ENCODE measurements at regions not wholly inside any gene's neighbourhood (a gene's known extent, or its start where the extent isn't known, plus 50 kb on each side); places are given as distances from the start of the nearest gene placed in this dataset.

- Histone ChIP-seq H3K27ac (no peak overlapping the region), H3K4me3 (no peak overlapping the region), H3K27me3 (no peaks in the 10 kb centered on the region), H3K9ac (no peak overlapping the region), H3K4me2 (peak overlapping the region in 4 of 11 experiments; percentile 63 to 68 (median 66); a peak in 5 of 22 replicates), H3K9me3 (replicated peaks in 1 of 11) (peaks cover 1 to 16% (median 8%) of the 10 kb centered on the region in 11 experiments; a peak in 15 of 22 replicates), H3K4me1 (peaks cover 19 to 36% (median 25%) of the 10 kb centered on the region in 10 experiments), H4K20me1 (no peaks in the 10 kb centered on the region), H3K36me3 (no peaks in the 10 kb centered on the region)
- no peak for TF ChIP-seq Cebpa-rat (IDR thresholded peaks at IDR 0.05)
These were observed 326.7 kb upstream of the CNR1 start for GRCh38 chr6:88492824-88493223.

- H3K36me3 ChIP-seq, result no peaks in the 10 kb centered on the region
- H3K4me2 ChIP-seq, result no peak overlapping the region
- no peak for TF ChIP-seq Cebpa-rat (IDR thresholded peaks at IDR 0.05)
These were observed 326.1 kb upstream of the CNR1 start for GRCh38 chr6:88492241-88492640.

GRCh38 chr6:88491266-88491880 lies 325.2 kb upstream of the CNR1 start:
- no peaks in the 10 kb centered on the region for H4K20me1 ChIP-seq
- no peak for TF ChIP-seq Cebpa-rat (IDR thresholded peaks at IDR 0.05)
- peaks cover 19 to 36% (median 25%) of the 10 kb centered on the region in 10 experiments for H3K4me1 ChIP-seq
- no peaks in the 10 kb centered on the region for H3K27me3 ChIP-seq
- no peak overlapping the region for H3K27ac ChIP-seq
- peaks cover 0 to 11% (median 0%) of the 10 kb centered on the region in 11 experiments; a peak in 5 of 22 replicates for H3K9me3 ChIP-seq (replicated peaks in 1 of 11)
- H3K36me3 ChIP-seq, result no peaks in the 10 kb centered on the region
- H3K4me3 ChIP-seq, result no peak overlapping the region
- H3K9ac ChIP-seq, result no peak overlapping the region
- no peak overlapping the region for H3K4me2 ChIP-seq

More at GRCh38 chr6:88492241-88492640, 326.1 kb upstream of the CNR1 start:
- H3K4me1 ChIP-seq, result peaks cover 19 to 36% (median 25%) of the 10 kb centered on the region in 10 experiments
- H3K27me3 ChIP-seq, result no peaks in the 10 kb centered on the region
- peaks cover 0 to 14% (median 4%) of the 10 kb centered on the region in 11 experiments; a peak in 12 of 22 replicates for H3K9me3 ChIP-seq (replicated peaks in 1 of 11)
- H3K27ac ChIP-seq, result no peak overlapping the region
- H4K20me1 ChIP-seq, result no peaks in the 10 kb centered on the region
- H3K9ac ChIP-seq, result no peak overlapping the region
- no peak overlapping the region for H3K4me3 ChIP-seq

- no peak overlapping the region for H3K9ac ChIP-seq
- H3K36me3 ChIP-seq, result no peaks in the 10 kb centered on the region
- no peak for TF ChIP-seq Cebpa-rat (IDR thresholded peaks at IDR 0.05)
- H3K4me2 ChIP-seq, result no peak overlapping the region
- H3K4me1 ChIP-seq, result peaks cover 19 to 34% (median 25%) of the 10 kb centered on the region in 10 experiments
- no peaks in the 10 kb centered on the region for H3K27me3 ChIP-seq
- H3K9me3 ChIP-seq (replicated peaks in 1 of 11), result peaks cover 0 to 16% (median 0%) of the 10 kb centered on the region in 11 experiments; a peak in 5 of 22 replicates
- H4K20me1 ChIP-seq, result no peaks in the 10 kb centered on the region
- no peak overlapping the region for H3K4me3 ChIP-seq
- H3K27ac ChIP-seq, result no peak overlapping the region
These were observed 324.7 kb upstream of the CNR1 start for GRCh38 chr6:88490908-88491264.

GRCh38 chr6:88490195-88490907 lies 324.2 kb upstream of the CNR1 start:
- H3K4me3 ChIP-seq, result no peak overlapping the region
- H3K4me1 ChIP-seq, result peaks cover 19 to 29% (median 23%) of the 10 kb centered on the region in 10 experiments
- H3K27ac ChIP-seq, result no peak overlapping the region
- no peak for TF ChIP-seq Cebpa-rat (IDR thresholded peaks at IDR 0.05)
- no peaks in the 10 kb centered on the region for H3K36me3 ChIP-seq
- no peaks in the 10 kb centered on the region for H4K20me1 ChIP-seq
- H3K4me2 ChIP-seq, result no peak overlapping the region
- no peaks in the 10 kb centered on the region for H3K27me3 ChIP-seq
- H3K9me3 ChIP-seq (replicated peaks in 1 of 11), result peaks cover 0 to 16% (median 0%) of the 10 kb centered on the region in 11 experiments; a peak in 5 of 22 replicates
- H3K9ac ChIP-seq, result no peak overlapping the region

- Histone ChIP-seq H3K27me3 (no peaks in the 10 kb centered on the region), H4K20me1 (no peaks in the 10 kb centered on the region), H3K9ac (no peak overlapping the region), H3K9me3 (replicated peaks in 1 of 11) (peaks cover 0 to 21% (median 4%) of the 10 kb centered on the region in 11 experiments; a peak in 6 of 22 replicates), H3K36me3 (no peaks in the 10 kb centered on the region), H3K4me2 (peak overlapping the region in 4 of 11 experiments; percentile 41 to 59 (median 47); a peak in 9 of 22 replicates), H3K4me1 (peaks cover 0 to 27% (median 14%) of the 10 kb centered on the region in 10 experiments; a peak in 11 of 20 replicates), H3K4me3 (no peak overlapping the region), H3K27ac (no peak overlapping the region)
- no peak for TF ChIP-seq Cebpa-rat (IDR thresholded peaks at IDR 0.05)
These were observed 317.3 kb upstream of the CNR1 start for GRCh38 chr6:88483424-88483823.

GRCh38 chr6:88482465-88482864 lies 316.3 kb upstream of the CNR1 start:
- Histone ChIP-seq H3K27ac (no peak overlapping the region), H3K36me3 (no peaks in the 10 kb centered on the region), H3K4me3 (no peak overlapping the region), H3K27me3 (no peaks in the 10 kb centered on the region), H4K20me1 (no peaks in the 10 kb centered on the region), H3K4me2 (peak overlapping the region in 6 of 11 experiments; percentile 6 to 52 (median 38); a peak in 9 of 22 replicates), H3K4me1 (peaks cover 0 to 27% (median 14%) of the 10 kb centered on the region in 10 experiments; a peak in 11 of 20 replicates), H3K9me3 (replicated peaks in 1 of 11) (peaks cover 0 to 19% (median 7%) of the 10 kb centered on the region in 11 experiments; a peak in 11 of 22 replicates), H3K9ac (no peak overlapping the region)
- TF ChIP-seq Cebpa-rat (IDR thresholded peaks at IDR 0.05), result no peak

- no peaks in the 10 kb centered on the region for H3K36me3 ChIP-seq
- H3K9ac ChIP-seq, result no peak overlapping the region
- H4K20me1 ChIP-seq, result no peaks in the 10 kb centered on the region
- no peak overlapping the region for H3K4me3 ChIP-seq
- peaks cover 0 to 26% (median 13%) of the 10 kb centered on the region in 11 experiments; a peak in 12 of 22 replicates for H3K9me3 ChIP-seq (replicated peaks in 1 of 11)
- peaks cover 0 to 27% (median 14%) of the 10 kb centered on the region in 10 experiments; a peak in 11 of 20 replicates for H3K4me1 ChIP-seq
- H3K27ac ChIP-seq, result no peak overlapping the region
- H3K27me3 ChIP-seq, result no peaks in the 10 kb centered on the region
- H3K4me2 ChIP-seq, result peak overlapping the region in 6 of 11 experiments; percentile 6 to 52 (median 40); a peak in 11 of 22 replicates
- TF ChIP-seq Cebpa-rat (IDR thresholded peaks at IDR 0.05), result no peak
These were observed 315.4 kb upstream of the CNR1 start for GRCh38 chr6:88481519-88481918.

- H3K27ac ChIP-seq, result no peak overlapping the region
- no peaks in the 10 kb centered on the region for H3K36me3 ChIP-seq
- no peak for TF ChIP-seq Cebpa-rat (IDR thresholded peaks at IDR 0.05)
- H3K4me1 ChIP-seq, result peaks cover 0 to 27% (median 14%) of the 10 kb centered on the region in 10 experiments; a peak in 11 of 20 replicates
- H4K20me1 ChIP-seq, result no peaks in the 10 kb centered on the region
- H3K4me2 ChIP-seq, result no peak overlapping the region
- H3K27me3 ChIP-seq, result no peaks in the 10 kb centered on the region
- H3K4me3 ChIP-seq, result no peak overlapping the region
- H3K9ac ChIP-seq, result no peak overlapping the region
- H3K9me3 ChIP-seq (replicated peaks in 1 of 11), result peaks cover 0 to 24% (median 13%) of the 10 kb centered on the region in 11 experiments; a peak in 12 of 22 replicates
These were observed 314.7 kb upstream of the CNR1 start for GRCh38 chr6:88480816-88481215.

Data from BLaER1 treated with 17β-estradiol and CSF1 and Interleukin-3, amounts not matched to agents 10 nM and 100 nM (cell line).